HG02973 (cell line): ENCODE measurements at regions not wholly inside any gene's neighbourhood (a gene's known extent, or its start where the extent isn't known, plus 50 kb on each side); places are given as distances from the start of the nearest gene placed in this dataset.
A peak's percentile ranks its signal among the peaks of the same experiment; 100 is the strongest.

Experiments used
- ATAC-seq: cut with Tn5 transposase; IDR thresholded peaks from one replicate; pipeline ENCODE4 v1.9.1; 2021; ENCODE audit warnings: moderate library complexity; ENCODE audit not compliant: unreplicated experiment

DNA sequence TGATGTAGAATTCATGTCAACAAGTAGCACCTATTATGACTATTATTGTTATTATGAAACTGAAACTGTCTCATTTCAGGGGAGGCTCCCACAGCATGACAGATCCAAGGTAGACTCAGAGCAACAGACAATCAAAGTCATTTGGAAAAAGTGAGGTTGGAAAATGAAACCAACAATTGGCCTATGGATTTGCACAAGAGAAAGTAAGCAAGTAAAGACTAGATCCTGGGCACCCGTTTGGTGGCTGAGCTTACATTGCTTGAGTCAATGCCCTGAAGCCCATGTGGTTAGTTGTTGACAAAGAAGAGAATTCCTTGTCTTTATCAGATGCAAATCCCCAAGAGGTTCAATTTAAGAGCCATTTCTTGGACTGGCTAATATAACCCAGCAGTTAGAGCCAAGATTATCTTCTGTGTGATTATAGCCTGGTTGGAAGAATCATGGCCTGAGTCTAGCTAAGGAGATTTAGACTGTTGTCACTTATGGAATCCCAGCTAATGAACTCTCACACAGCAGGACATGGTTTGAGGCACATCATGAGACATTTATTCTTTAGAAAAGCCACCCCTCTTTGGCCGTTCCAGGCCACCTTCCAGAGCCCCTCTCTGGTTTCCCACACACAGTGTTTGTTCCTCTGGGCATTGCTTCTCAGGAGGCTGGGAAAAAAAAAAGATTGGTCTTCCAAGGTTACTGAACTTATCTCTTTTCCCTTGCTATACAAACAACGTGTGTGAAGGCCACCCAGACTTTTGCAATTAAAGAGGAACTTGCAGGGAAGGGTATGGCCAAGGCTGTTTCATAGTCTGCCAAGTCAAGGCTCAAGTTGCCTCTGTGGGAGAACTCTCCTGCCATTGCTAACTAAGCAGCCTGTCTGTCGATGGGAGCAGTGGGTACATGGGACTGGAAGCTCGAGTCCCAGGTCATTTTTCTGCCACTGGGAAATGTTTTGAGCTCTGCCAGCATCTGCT, 399.5 kb downstream of the ENC1 start:
- no peak for ATAC-seq

GRCh38 chr5:74239261-74239660, 401.3 kb downstream of the ENC1 start:
- no peak for ATAC-seq

DNA sequence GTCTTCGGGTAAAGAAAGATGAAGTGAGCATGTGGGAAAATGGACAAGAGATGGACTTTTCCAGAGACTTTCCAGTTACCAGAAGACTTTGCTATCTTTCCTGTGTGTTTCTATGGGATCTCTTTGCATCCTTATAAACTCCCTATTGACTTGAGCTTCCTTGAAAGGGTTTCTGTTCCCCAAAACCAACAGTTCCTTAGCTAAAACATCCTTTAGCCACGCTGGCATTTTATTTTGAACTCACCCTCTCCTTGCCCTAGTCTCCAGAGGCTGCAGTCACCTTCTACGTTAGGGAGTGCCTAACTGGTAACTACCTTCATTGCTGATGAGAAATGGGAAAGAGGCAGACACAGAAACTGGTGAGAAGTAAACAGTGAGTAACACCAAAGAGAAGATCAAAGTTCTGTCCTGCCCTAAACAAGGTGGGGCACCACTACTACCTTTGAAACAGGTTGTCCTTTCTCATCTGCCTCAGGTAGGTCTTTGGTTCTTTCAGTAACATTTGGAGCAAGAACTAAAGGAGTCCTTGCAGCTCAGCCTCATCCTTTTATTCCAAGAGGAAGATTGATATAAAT, 402.9 kb downstream of the ENC1 start:
- no peak for ATAC-seq

DNA sequence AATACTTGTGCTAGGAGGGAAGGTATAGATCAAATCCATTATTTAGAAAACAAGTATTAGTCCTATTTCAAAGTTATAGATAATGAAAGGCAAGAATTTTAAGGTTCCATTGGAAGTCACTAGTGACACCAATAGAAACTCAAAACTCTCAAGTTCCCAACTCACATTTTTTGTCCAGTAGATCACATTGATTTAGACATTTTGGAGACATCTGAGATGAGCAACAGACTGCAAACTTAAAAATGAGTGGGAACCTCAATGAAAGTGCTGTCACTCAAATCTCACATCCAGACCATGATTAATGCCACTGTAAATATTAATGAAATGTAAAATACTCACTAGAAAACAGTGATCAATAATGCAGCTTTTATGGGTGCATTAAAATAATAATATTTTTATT, 405.0 kb downstream of the ENC1 start:
- ATAC-seq, result no peak

- no peak for ATAC-seq
Observed at GRCh38 chr5:74233571-74233970, 407.0 kb downstream of the ENC1 start.

DNA sequence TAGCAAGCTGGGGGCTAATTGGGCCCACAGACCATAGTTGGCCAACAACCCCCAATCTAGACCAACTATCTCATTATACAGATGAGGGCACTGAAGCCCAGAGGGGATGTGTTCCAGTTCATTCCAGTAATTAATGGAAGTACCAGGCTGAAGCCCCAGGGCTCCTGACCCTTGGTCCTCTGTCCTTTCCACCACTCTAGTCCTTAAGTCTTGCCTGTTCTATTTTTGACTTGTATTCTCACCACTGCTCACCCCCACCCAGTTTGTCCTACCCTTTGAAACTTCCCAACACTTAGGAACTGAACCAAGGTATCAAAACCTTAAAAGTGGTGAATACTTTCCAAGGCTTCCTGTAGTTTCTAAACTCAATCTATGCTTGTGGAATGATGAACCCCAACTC, 407.4 kb downstream of the ENC1 start:
- no peak for ATAC-seq

DNA sequence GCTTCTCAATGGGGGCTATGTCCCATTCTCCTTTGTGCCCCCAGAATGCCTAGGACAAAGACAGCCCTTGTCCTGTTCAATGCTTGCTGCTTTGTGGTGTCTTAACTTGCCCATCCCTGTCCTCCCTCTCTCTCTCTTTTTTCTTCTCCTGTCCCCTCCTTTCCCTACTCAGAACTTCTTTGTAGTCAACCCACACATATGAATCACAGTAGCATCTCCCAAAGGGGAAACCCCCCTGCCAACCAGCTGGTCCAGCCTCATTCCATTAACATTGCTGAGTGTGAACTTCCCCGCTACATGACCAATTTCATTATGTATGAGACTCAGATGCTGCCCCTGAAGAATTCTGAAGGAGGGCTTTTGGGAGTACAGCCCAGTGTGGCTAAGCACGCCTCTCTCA, 408.3 kb downstream of the ENC1 start:
- no peak for ATAC-seq

DNA sequence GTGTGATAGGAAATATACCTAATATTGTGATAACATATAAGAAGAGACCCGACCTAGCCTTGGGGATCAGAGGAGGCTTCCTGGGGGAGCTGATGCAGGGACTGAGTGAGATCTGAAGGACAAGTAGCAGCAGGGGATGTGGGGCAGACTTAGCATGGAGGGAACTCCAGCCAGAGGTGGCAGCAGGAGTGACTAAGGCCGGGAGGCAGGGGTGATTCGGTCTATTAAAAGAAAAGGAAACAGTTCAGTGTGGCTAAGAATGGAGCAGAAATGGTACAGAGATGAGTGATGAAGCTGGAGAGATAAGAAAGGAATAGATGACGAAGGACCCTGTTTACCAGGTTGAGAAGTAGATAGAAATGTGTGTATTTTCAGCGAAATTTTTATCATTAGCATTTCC, 408.8 kb downstream of the ENC1 start:
- no peak for ATAC-seq

DNA sequence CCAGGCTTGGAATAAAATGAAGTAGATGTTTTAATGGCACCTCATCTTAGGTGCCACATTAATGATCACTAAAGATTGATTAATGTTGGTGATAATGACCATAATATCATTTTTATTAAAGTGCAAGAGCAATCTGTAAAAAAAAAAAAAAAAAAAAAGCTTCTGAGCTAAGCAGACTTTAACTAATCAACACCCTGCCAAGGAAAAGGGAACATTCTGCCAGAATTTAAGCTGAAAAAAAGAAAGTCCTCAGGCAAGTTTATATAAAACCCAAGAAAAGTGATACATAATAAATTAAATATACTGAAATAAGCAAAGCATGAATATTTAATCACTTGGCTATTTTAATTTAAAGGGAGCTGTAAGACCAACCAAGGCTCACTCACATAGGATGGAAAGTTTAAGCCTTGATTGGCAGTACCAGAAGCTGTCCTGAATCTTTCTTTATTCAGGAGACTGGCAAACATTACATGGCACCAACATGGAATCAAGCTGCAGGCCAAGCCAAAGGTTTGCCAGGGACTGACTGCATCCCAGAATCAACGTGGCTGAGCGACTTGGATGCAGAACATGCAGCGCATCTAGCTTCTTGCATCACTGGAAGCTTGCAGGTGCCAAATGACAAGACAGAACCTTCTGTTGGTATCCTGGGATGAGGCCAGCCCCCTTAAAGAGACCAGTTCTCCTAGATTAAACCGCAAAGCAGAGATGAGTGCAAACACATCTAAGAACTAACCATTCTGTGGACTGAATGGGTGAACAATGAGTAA, 413.6 kb downstream of the ENC1 start:
- no peak for ATAC-seq

DNA sequence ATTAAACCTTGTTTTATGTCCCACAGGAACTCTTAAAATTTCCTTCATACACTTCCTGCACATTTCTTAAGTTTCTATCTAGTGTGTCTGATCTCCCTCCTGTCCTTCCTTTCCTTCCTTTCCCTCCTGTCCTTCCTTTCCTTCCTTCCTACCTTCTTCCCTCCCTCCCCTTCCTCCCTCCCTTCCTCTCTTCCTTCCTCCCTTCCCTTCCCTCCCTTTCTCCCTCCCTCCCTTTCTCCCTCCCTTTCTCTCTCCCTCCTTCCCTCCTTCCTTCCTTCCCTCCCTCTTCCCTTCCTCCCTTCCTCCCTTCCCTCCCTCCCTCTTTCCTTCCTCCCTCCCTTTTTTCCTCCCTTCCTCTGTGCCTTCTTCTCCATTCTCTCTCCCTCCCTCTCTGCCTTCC, 414.9 kb downstream of the ENC1 start:
- no peak for ATAC-seq

DNA sequence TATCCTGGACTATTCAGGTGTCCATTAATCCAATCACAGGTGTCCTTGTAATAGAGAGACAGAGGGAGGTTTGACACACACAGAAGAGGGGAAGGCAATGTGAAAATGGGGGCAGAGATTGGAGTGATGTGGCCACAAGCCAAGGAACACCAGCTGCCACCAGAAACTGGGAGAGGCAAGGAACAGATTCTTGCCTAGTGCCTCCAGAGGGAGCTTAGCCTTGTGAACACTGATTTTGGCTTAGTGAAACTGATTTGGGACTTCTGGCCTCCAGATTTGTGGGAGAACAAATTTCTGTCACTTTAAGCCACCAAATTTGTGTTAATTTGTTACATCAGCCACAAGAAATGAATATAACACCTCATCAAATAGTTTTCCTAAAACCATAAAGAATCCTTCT, 416.2 kb downstream of the ENC1 start:
- no peak for ATAC-seq

- ATAC-seq, result no peak
Observed at GRCh38 chr5:74222806-74223205, 417.7 kb downstream of the ENC1 start.

GRCh38 chr5:74221413-74221812, 419.1 kb downstream of the ENC1 start:
- ATAC-seq, result no peak

- ATAC-seq, result no peak
Observed at GRCh38 chr5:74216012-74216411, 424.5 kb downstream of the ENC1 start.

DNA sequence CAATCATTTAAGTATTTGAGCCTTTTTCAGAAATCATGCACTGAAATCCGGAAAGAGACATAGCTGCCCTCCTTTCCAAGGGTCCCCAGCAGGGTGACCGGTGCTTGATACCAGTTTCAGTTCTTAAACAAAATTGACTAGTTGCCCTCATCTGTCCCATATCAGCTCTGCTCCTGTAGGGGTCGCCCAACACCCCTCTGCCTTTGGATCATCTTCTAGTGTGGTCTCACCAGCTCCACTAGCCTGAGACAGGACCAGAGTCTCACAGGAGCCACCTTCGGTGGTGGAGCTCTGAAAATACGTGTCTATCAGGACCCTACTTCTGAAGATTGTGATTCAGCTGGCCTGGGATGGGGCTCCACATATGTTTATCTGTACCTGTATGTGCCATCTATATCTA, 428.2 kb downstream of the ENC1 start:
- no peak for ATAC-seq

DNA sequence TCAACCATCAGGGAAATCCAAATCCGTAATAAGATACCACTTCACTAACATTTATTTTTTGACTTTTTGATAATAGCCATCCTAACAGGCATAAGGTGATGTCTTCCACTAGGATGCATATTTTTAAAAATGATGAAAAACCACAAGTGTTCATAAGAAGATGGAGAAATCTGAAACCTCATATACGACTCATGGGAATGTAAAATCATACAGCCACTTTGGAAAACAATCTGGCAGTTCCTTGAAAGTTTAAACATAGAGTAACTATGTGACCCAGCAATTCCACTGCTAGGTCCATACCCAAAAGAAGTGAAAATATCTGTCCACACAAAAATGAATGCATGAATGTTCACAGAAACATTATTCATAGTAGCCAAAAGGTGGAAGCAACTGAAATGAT, 431.0 kb downstream of the ENC1 start:
- no peak for ATAC-seq

DNA sequence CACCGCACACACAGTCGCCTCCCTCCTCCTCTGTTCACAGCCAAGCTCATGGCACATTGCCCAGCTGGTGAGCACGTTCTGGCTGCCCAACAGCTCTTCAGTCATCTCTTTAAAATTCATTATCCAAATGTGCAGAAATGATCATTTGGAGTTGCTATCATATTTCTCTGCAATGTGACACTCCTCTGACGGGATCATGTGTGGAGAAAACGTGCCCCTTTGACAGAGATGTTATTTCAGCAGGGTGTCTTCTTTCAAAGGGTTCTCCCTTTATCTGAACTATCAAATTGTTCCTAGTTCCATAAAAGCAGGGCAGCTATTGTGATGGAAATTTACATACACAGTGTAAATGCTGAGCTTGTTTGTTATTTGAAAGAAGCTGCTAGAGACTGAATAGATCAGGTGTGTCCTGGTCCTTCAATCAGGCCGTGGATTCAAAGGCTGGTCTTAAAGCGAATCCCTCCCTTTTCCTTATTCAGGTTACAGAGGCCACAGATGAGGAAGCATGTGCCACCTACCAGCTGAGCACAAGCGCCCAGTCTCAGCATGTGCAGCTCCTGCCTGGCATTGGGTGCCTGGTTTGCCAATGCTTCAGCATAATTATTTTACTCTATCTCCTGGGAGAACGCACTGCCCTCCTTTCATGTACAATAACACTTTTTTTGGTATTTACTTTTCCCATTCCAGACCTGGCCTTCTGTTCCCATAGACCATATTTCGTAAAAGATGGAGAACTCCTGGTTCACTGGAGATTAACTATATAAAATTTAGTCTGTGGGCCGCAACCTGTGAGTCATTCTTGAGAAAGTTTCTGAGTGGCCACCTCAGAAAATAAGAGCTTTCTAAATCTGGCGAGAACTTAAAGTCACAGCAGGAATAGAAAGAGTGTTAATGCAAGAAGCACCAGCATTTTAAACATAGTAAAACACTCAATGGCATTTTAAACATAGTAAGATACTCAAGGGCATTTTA, 433.7 kb downstream of the ENC1 start:
- ATAC-seq, result no peak

DNA sequence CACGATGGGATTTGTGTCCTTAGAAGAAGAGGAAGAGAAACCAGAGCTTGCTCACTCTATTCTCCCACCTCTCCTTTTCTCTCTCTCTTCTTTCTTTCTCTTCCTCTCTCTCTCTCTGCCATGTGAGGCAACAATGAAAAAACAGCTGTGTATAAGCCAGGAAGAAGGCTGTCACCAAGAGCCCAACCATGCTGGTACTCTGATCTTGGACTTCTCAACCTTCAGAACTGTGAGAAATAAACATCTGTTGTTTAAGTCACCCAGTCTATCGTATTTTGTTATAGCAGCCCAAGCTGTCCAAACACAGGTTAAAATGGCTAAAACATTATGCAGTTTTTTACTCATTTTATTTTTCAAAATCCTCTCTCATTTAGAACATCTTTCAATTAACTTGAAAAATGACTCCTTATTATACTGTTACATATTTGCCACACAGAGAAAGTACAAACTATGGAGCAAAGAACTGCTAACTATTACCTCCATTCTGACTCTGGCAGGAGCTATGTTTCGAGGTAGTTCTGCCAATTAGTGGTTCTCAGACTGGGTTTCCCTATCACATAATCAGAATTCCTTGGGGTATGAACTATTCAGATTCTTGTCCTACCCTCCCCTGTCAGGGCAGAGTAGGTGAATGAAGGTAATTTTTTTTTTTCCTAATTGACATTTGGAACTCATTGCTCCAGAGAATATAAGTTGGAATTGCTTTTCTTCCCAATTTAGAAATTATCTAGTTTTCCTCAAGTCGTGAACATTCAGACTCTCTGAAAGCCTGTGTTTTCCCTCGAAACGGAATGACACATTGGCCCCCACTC, 434.6 kb downstream of the ENC1 start:
- ATAC-seq, result no peak

DNA sequence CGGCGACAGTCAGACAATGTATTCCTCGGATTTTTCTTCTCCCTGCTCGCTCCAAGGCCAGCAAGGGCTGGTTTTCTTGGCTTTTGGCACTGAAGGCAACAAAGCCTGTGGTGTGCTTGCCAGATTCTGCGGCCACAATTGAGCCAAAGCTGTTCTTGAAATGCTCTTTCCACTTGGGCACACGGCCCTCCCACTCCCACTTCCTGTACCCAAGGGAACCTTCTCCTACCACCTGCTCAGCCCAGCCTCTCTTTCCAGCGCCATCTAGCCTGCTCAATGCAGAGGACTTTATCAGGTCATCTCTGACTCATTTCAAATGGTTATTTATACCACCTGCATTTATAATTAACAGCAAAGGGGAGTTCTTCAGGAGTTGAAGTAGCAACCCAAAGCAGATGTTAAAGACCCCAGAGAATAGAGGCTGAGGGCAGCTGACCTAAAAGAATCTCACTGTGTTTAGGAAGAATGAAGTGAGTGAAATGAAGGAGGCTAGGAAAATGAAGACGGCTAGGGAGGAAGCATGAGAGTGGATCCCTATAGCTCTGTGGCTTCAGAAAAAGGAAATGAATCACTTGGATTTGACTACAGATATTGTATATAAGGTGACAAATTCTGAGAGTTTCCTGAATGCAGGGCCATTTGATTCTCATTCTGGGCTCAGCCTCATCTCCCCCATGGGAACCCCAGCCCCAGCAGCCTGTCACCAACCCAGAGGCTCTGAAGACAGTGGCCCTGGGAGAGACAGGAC, 439.0 kb downstream of the ENC1 start:
- ATAC-seq, result peak; percentile 73
